H9 (cell line): ENCODE measurements at regions not wholly inside any gene's neighbourhood (a gene's known extent, or its start where the extent isn't known, plus 50 kb on each side); places are given as distances from the start of the nearest gene placed in this dataset.

Source experiments
- DNase-seq: peaks from one replicate; pipeline ENCODE4 v3.0.0-alpha.2; 2017
- H2AFZ ChIP-seq: one replicate; pipeline ENCODE4 v1.6.1; 2013; ENCODE audit warnings: mild to moderate bottlenecking, low read length, control low read depth, moderate library complexity
- H2AK5ac ChIP-seq: 2 replicates; pipeline ENCODE4 v1.6.1; 2013; ENCODE audit warnings: low read length, control low read depth, mixed read lengths; ENCODE audit not compliant: insufficient read length
- H2BK120ac ChIP-seq: one replicate; pipeline ENCODE4 v1.6.1; 2013; ENCODE audit warnings: low read depth, mild to moderate bottlenecking, low read length, control low read depth, inconsistent platforms; ENCODE audit not compliant: poor library complexity, severe bottlenecking
- H2BK12ac ChIP-seq: 2 replicates; pipeline ENCODE4 v1.6.1; 2013; ENCODE audit warnings: low read length, control low read depth, mixed read lengths, low read depth; ENCODE audit not compliant: insufficient read length
- H2BK15ac ChIP-seq: 2 replicates; pipeline ENCODE4 v1.6.1; 2013; ENCODE audit warnings: low read depth, low read length, control low read depth
- H2BK20ac ChIP-seq: one replicate; pipeline ENCODE4 v1.6.1; 2013; ENCODE audit warnings: low read depth, mild to moderate bottlenecking, low read length, control low read depth, inconsistent platforms; ENCODE audit not compliant: poor library complexity, severe bottlenecking
- H2BK5ac ChIP-seq: 2 replicates; pipeline ENCODE4 v1.6.1; 2013; ENCODE audit warnings: low read length, control low read depth, mixed read lengths; ENCODE audit not compliant: insufficient read length
- H3K14ac ChIP-seq: 2 replicates; pipeline ENCODE4 v1.6.1; 2013; ENCODE audit warnings: low read length, control low read depth; ENCODE audit not compliant: insufficient read depth
- H3K18ac ChIP-seq: 2 replicates; pipeline ENCODE4 v1.6.1; 2013; ENCODE audit warnings: low read depth, mild to moderate bottlenecking, mixed read lengths, low read length, control low read depth; ENCODE audit not compliant: insufficient read length
- H3K23ac ChIP-seq: 2 replicates; pipeline ENCODE4 v1.6.1; 2013; ENCODE audit warnings: low read length, control low read depth, mixed read lengths, low read depth; ENCODE audit not compliant: insufficient read length
- H3K23me2 ChIP-seq: 2 replicates; pipeline ENCODE4 v1.6.1; 2013; ENCODE audit warnings: low read depth, mild to moderate bottlenecking, mixed read lengths, low read length, control low read depth; ENCODE audit not compliant: insufficient read length, poor library complexity, severe bottlenecking
- H3K27ac ChIP-seq: 2 replicates; pipeline ENCODE4 v1.5.1; 2013; ENCODE audit warnings: low read length, control low read depth, mixed read lengths, low read depth; ENCODE audit not compliant: insufficient read length
- H3K27me3 ChIP-seq: 2 replicates; pipeline ENCODE4 v1.6.1; 2013; ENCODE audit warnings: low read length, control low read depth, inconsistent platforms; ENCODE audit not compliant: insufficient read depth
- H3K4ac ChIP-seq: 2 replicates; pipeline ENCODE4 v1.6.1; 2013; ENCODE audit warnings: low read depth, mild to moderate bottlenecking, control low read depth, inconsistent platforms, low read length, moderate library complexity
- H3K4me1 ChIP-seq: 2 replicates; pipeline ENCODE4 v1.6.1; 2013; ENCODE audit warnings: low read length, control low read depth, inconsistent platforms; ENCODE audit not compliant: insufficient read depth
- H3K4me2 ChIP-seq: 2 replicates; pipeline ENCODE4 v1.6.1; 2013; ENCODE audit warnings: low read length, control low read depth, mixed read lengths; ENCODE audit not compliant: insufficient read length, insufficient read depth
- H3K56ac ChIP-seq: 2 replicates; pipeline ENCODE4 v1.6.1; 2013; ENCODE audit warnings: low read depth, mild to moderate bottlenecking, mixed read lengths, low read length, control low read depth; ENCODE audit not compliant: insufficient read length
- H3K79me1 ChIP-seq: 2 replicates; pipeline ENCODE4 v1.6.1; 2013; ENCODE audit warnings: low read depth, mild to moderate bottlenecking, moderate library complexity, low read length, control low read depth, inconsistent platforms; ENCODE audit not compliant: insufficient read depth, poor library complexity, severe bottlenecking
- H3K79me2 ChIP-seq: 2 replicates; pipeline ENCODE4 v1.6.1; 2013; ENCODE audit warnings: low read length, control low read depth, inconsistent platforms; ENCODE audit not compliant: insufficient read depth
- H3K9ac ChIP-seq: 2 replicates; pipeline ENCODE4 v1.6.1; 2013; ENCODE audit warnings: low read length, control low read depth, mixed read lengths; ENCODE audit not compliant: insufficient read length; ENCODE audit errors: extremely low read depth
- H3K9me3 ChIP-seq: one replicate; pipeline ENCODE4 v1.6.1; 2013; ENCODE audit warnings: low read depth, low read length, inconsistent platforms; ENCODE audit not compliant: control insufficient read depth
- H3T11ph ChIP-seq: one replicate; pipeline ENCODE4 v1.6.1; 2013; ENCODE audit warnings: mild to moderate bottlenecking, low read length, control low read depth, inconsistent platforms
- H4K20me1 ChIP-seq: one replicate; pipeline ENCODE4 v1.6.1; 2013; ENCODE audit not compliant: control insufficient read depth, insufficient read length, insufficient read depth
- H4K5ac ChIP-seq: 2 replicates; pipeline ENCODE4 v1.6.1; 2013; ENCODE audit warnings: low read depth, mild to moderate bottlenecking, mixed read lengths, low read length, control low read depth; ENCODE audit not compliant: insufficient read length
- H4K8ac ChIP-seq: replicated peaks from 2 replicates; pipeline ENCODE4 v1.6.1; 2013; ENCODE audit warnings: low read length, control low read depth, mixed read lengths, low read depth; ENCODE audit not compliant: insufficient read length
- H4K91ac ChIP-seq: 2 replicates; pipeline ENCODE4 v1.6.1; 2013; ENCODE audit warnings: low read depth, mild to moderate bottlenecking, moderate library complexity, mixed read lengths, low read length, control low read depth; ENCODE audit not compliant: insufficient read length
- H3K27ac Mint-ChIP-seq, 3 experiments: 2 replicates in 2 of 3; 3 replicates in 1 of 3; pipeline ENCODE4 v1.8.0; 2020 to 2021; ENCODE audit warnings: mixed read lengths in 3 of 3, mild to moderate bottlenecking in 1 of 3, moderate library complexity in 1 of 3
- H3K27me3 Mint-ChIP-seq: 2 replicates; pipeline ENCODE4 v1.8.0; 2021; ENCODE audit warnings: low read depth, mild to moderate bottlenecking, moderate library complexity, mixed read lengths
- H3K36me3 Mint-ChIP-seq, 3 experiments: 2 replicates in 2 of 3; 3 replicates in 1 of 3; pipeline ENCODE4 v1.8.0; 2020 to 2021; ENCODE audit warnings: low read depth in 3 of 3, mixed read lengths in 3 of 3; ENCODE audit not compliant: insufficient read depth in 1 of 3
- H3K4me1 Mint-ChIP-seq, 2 experiments: 2 replicates each; pipeline ENCODE4 v1.8.0; 2020; ENCODE audit warnings: mixed read lengths in 2 of 2
- H3K4me3 Mint-ChIP-seq, 2 experiments: 2 replicates in 1 of 2; 3 replicates in 1 of 2; pipeline ENCODE4 v1.8.0; 2020 to 2021; ENCODE audit warnings: mild to moderate bottlenecking in 2 of 2, mixed read lengths in 2 of 2, moderate library complexity in 1 of 2
- H3K9me3 Mint-ChIP-seq, 2 experiments: 2 replicates in 1 of 2; 3 replicates in 1 of 2; pipeline ENCODE4 v1.8.0; 2020; ENCODE audit warnings: mild to moderate bottlenecking in 2 of 2, mixed read lengths in 2 of 2, moderate library complexity in 1 of 2
- CTCF ChIP-seq: fragments of 200-600 bp; sonication (generic); conservative IDR thresholded peaks from 3 replicates; pipeline ENCODE4 v1.8.0; 2021; ENCODE audit warnings: antibody characterized with exemption, mild to moderate bottlenecking
- WGBS: extraction: QIAGEN DNeasy Blood & Tissue Kit; methylation state at CpG from one replicate; pipeline ENCODE4 v1.1.7; 2013; ENCODE audit warnings: missing lambda C conversion rate, low lambda C conversion rate, mixed read lengths; ENCODE audit not compliant: insufficient read length; ENCODE audit errors: extremely low coverage; 5-methylcytosine and 5-hydroxymethylcytosine counted together

- Histone ChIP-seq H3K4ac (no peak overlapping the region), H4K5ac (no peak overlapping the region), H3K23me2 (no peaks in the 10 kb centered on the region), H3K4me1 (no peaks in the 10 kb centered on the region), H3K4me2 (no peak overlapping the region), H3K18ac (no peak overlapping the region), H3K27me3 (no peaks in the 10 kb centered on the region), H2BK20ac (no peak overlapping the region), H2AFZ (no peak overlapping the region), H2BK15ac (no peak overlapping the region), H3K9ac (no peak overlapping the region), H4K91ac (no peak overlapping the region), H2AK5ac (no peak overlapping the region), H4K8ac (no peak overlapping the region), H3T11ph (no peak overlapping the region), H3K79me2 (no peaks in the 10 kb centered on the region), H4K20me1 (peaks cover 2% of the 10 kb centered on the region), H3K9me3 (no peaks in the 10 kb centered on the region), H3K27ac (no peak overlapping the region), H2BK5ac (no peak overlapping the region), H2BK12ac (no peak overlapping the region), H3K14ac (no peak overlapping the region), H3K23ac (no peak overlapping the region), H3K56ac (no peak overlapping the region), H2BK120ac (no peak overlapping the region), H3K79me1 (no peaks in the 10 kb centered on the region)
- H3K9me3 Mint-ChIP-seq: peaks cover 11 to 14% of the 10 kb centered on the region in 2 experiments; a peak in 4 of 5 replicates
- H3K27ac Mint-ChIP-seq: no peak overlapping the region
- H3K4me3 Mint-ChIP-seq: no peak overlapping the region
- H3K27me3 Mint-ChIP-seq: peaks cover 14% of the 10 kb centered on the region
- H3K36me3 Mint-ChIP-seq: peaks cover 0 to 4% (median 0%) of the 10 kb centered on the region in 3 experiments; a peak in 3 of 7 replicates
- H3K4me1 Mint-ChIP-seq: no peaks in the 10 kb centered on the region
- DNase-seq: no peak
- no peak for TF ChIP-seq CTCF
- WGBS: no CpG with 5 or more reads among the region's 5 CpGs
These were observed 214.2 kb upstream of the PDE10A start for GRCh38 chr6:165877192-165877591.
